CD4-positive, alpha-beta T cell (primary cell): ENCODE measurements at regions not wholly inside any gene's neighbourhood (a gene's known extent, or its start where the extent isn't known, plus 50 kb on each side); places are given as distances from the start of the nearest gene placed in this dataset.

Experiments
- ATAC-seq: fragments of 200-7000 bp; cut with Tn5 transposase; one replicate; pipeline ENCODE4 v1.10.0; 2022; ENCODE audit warnings: mild to moderate bottlenecking; ENCODE audit not compliant: poor library complexity
- CTCF ChIA-PET: fragments of 350-600 bp; sonication (Branson Sonifier 250); formaldehyde crosslinking; loops from one replicate; lab custom pipeline; 2021; ENCODE audit warnings: antibody characterized with exemption, inconsistent platforms; lab: Charles Lee
- POLR2A ChIA-PET: fragments of 350-600 bp; sonication (Branson Sonifier 250); formaldehyde crosslinking; loops from one replicate; lab custom pipeline; 2021; ENCODE audit warnings: antibody characterized with exemption, inconsistent platforms; lab: Charles Lee
- DNase-seq, 14 experiments: peaks; one replicate each; pipeline ENCODE4 v3.0.0-alpha.2; 2013 to 2020; ENCODE audit warnings: mixed read lengths in 2 of 14
- H3K27ac ChIP-seq, 2 donors: one replicate each; pipeline versions ENCODE4 v1.5.1 to v1.7.0; 2013; ENCODE audit warnings: low read length in 2 of 2, low read depth in 1 of 2, mild to moderate bottlenecking in 1 of 2
- H3K27me3 ChIP-seq, 2 experiments: 1 replicate in 1 of 2; 2 replicates in 1 of 2; pipeline versions ENCODE4 v1.6.1 to v1.7.0; 2013; ENCODE audit warnings: low read length in 2 of 2, control low read depth in 1 of 2, mild to moderate bottlenecking in 1 of 2, moderate library complexity in 1 of 2; ENCODE audit not compliant: insufficient read depth in 2 of 2, control insufficient read depth in 1 of 2
- H3K36me3 ChIP-seq: one replicate; pipeline ENCODE4 v1.6.1; 2013; ENCODE audit warnings: low read length, control low read depth; ENCODE audit not compliant: insufficient read depth
- H3K4me1 ChIP-seq: one replicate; pipeline ENCODE4 v1.6.1; 2013; ENCODE audit warnings: low read length, control low read depth; ENCODE audit not compliant: insufficient read depth
- H3K4me3 ChIP-seq: one replicate; pipeline ENCODE4 v1.5.1; 2013; ENCODE audit warnings: mild to moderate bottlenecking, low read length, moderate library complexity
- H3K9me3 ChIP-seq, 2 experiments: 1 replicate in 1 of 2; 2 replicates in 1 of 2; pipeline versions ENCODE4 v1.6.1 to v1.7.0; 2013; ENCODE audit warnings: low read length in 2 of 2, mild to moderate bottlenecking in 2 of 2, control low read depth in 1 of 2, moderate library complexity in 1 of 2; ENCODE audit not compliant: control insufficient read depth in 1 of 2, insufficient read depth in 1 of 2
- H3K27ac Mint-ChIP-seq: one replicate; pipeline ENCODE4 v1.8.0; 2020; ENCODE audit warnings: mixed read lengths
- H3K27me3 Mint-ChIP-seq: one replicate; pipeline ENCODE4 v1.8.0; 2021; ENCODE audit warnings: mixed read lengths
- H3K36me3 Mint-ChIP-seq: one replicate; pipeline ENCODE4 v1.8.0; 2021; ENCODE audit warnings: low read depth, mixed read lengths
- H3K4me1 Mint-ChIP-seq: one replicate; pipeline ENCODE4 v1.8.0; 2021; ENCODE audit warnings: low read depth, mixed read lengths
- H3K4me3 Mint-ChIP-seq: one replicate; pipeline ENCODE4 v1.8.0; 2020; ENCODE audit warnings: mild to moderate bottlenecking, mixed read lengths
- H3K9me3 Mint-ChIP-seq: one replicate; pipeline ENCODE4 v1.8.0; 2020; ENCODE audit warnings: mixed read lengths
- intact Hi-C, 2 experiments: fragments of 100-400 bp; cut with DNase I in 1 of 2; cut with micrococcal nuclease in 1 of 2; formaldehyde crosslinking; loops; one replicate each; pipeline versions ENCODE4 v1.15.1 to v1.9.0; 2023 to 2025; cut with DNase I, micrococcal nuclease
- TF ChIP-seq, protein P1 (sequence below): fragments of 200-600 bp; IDR thresholded peaks from one replicate; pipeline ENCODE4 v1.8.0; 2022; ENCODE audit warnings: antibody characterized with exemption, mild to moderate bottlenecking

GRCh38 chr1:229943988-229944743 is 122.9 kb upstream of the GALNT2 start:
- no peaks in the 10 kb centered on the region for H3K36me3 Mint-ChIP-seq
- H3K4me1 Mint-ChIP-seq: no peaks in the 10 kb centered on the region
- no peaks in the 10 kb centered on the region for H3K9me3 Mint-ChIP-seq
- POLR2A ChIA-PET: no interaction called here
- CTCF ChIA-PET: no interaction called here
- H3K27ac Mint-ChIP-seq: no peak overlapping the region
- Histone ChIP-seq H3K9me3 (peaks cover 0 to 7% of the 10 kb centered on the region in 2 experiments), H3K27me3 (peaks cover 5 to 6% of the 10 kb centered on the region in 2 experiments), H3K4me3 (no peak overlapping the region), H3K27ac (no peak overlapping the region), H3K4me1 (no peaks in the 10 kb centered on the region), H3K36me3 (no peaks in the 10 kb centered on the region)
- intact Hi-C loops: no loop called here
- ATAC-seq (no peak), DNase-seq (no peak)
- H3K4me3 Mint-ChIP-seq: no peak overlapping the region
- TF ChIP-seq, protein P1, sequence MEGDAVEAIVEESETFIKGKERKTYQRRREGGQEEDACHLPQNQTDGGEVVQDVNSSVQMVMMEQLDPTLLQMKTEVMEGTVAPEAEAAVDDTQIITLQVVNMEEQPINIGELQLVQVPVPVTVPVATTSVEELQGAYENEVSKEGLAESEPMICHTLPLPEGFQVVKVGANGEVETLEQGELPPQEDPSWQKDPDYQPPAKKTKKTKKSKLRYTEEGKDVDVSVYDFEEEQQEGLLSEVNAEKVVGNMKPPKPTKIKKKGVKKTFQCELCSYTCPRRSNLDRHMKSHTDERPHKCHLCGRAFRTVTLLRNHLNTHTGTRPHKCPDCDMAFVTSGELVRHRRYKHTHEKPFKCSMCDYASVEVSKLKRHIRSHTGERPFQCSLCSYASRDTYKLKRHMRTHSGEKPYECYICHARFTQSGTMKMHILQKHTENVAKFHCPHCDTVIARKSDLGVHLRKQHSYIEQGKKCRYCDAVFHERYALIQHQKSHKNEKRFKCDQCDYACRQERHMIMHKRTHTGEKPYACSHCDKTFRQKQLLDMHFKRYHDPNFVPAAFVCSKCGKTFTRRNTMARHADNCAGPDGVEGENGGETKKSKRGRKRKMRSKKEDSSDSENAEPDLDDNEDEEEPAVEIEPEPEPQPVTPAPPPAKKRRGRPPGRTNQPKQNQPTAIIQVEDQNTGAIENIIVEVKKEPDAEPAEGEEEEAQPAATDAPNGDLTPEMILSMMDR: no peak
- no peaks in the 10 kb centered on the region for H3K27me3 Mint-ChIP-seq

GRCh38 chr1:229945795-229946194 is 121.2 kb upstream of the GALNT2 start:
- Histone ChIP-seq H3K9me3 (peaks cover 0 to 7% of the 10 kb centered on the region in 2 experiments), H3K27ac (no peak overlapping the region), H3K36me3 (no peaks in the 10 kb centered on the region), H3K4me3 (no peak overlapping the region), H3K27me3 (peaks cover 0 to 6% of the 10 kb centered on the region in 2 experiments), H3K4me1 (no peaks in the 10 kb centered on the region)
- Mint-ChIP-seq H3K4me3 (no peak overlapping the region), H3K27me3 (no peaks in the 10 kb centered on the region), H3K36me3 (no peaks in the 10 kb centered on the region), H3K27ac (no peak overlapping the region), H3K4me1 (no peaks in the 10 kb centered on the region), H3K9me3 (no peaks in the 10 kb centered on the region)
- ATAC-seq (no peak), DNase-seq (no peak)
- TF ChIP-seq, protein P1: no peak
- CTCF ChIA-PET: no interaction called here
- intact Hi-C loops: no loop called here
- POLR2A ChIA-PET: no interaction called here

DNA sequence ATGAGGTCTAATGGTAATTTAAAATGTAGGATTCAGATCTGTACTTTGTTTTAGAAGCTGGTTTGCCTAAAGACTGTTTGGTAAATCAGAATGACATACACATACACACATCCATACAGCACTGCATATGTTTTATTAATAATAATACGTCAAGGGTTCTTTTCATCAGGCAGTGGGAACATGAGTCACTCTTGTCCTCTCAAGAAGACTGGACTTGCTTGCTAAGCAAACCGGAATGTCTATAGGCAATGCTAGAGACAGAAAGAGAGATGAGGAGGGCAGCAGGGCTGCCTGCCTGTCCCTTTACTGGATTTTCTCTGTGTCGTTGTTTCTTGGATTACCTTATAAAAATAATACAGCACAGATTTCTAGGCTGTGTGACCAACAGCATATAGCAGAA is 119.1 kb upstream of the GALNT2 start:
- ATAC-seq: no peak
- ChIA-PET POLR2A (interaction anchor here (0.6 kb wide), 1 partner anchor 667 kb away, joined by 4 read pairs; no protein-coding TSS in a partner anchor), CTCF (no interaction called here)
- Histone ChIP-seq H3K4me3 (no peak overlapping the region), H3K4me1 (no peaks in the 10 kb centered on the region), H3K9me3 (peaks cover 0 to 7% of the 10 kb centered on the region in 2 experiments), H3K27ac (no peak overlapping the region), H3K36me3 (no peaks in the 10 kb centered on the region), H3K27me3 (peaks cover 0 to 4% of the 10 kb centered on the region in 2 experiments)
- Mint-ChIP-seq H3K27me3 (no peaks in the 10 kb centered on the region), H3K27ac (no peak overlapping the region), H3K4me3 (no peak overlapping the region), H3K9me3 (no peaks in the 10 kb centered on the region), H3K4me1 (no peaks in the 10 kb centered on the region), H3K36me3 (no peaks in the 10 kb centered on the region)
- TF ChIP-seq, protein P1: no peak
- no peak for DNase-seq
- intact Hi-C loops: no loop called here
